ENCODE measurements at regions not wholly inside any gene's neighbourhood (a gene's known extent, or its start where the extent isn't known, plus 50 kb on each side); places are given as distances from the start of the nearest gene placed in this dataset.
A peak's percentile ranks its signal among the peaks of the same experiment; 100 is the strongest.
"Not testable (repeated sequence)": the region's sequence is repeated elsewhere in the genome, so short reads cannot be mapped to it uniquely, and the experiment has no call there.

DNA sequence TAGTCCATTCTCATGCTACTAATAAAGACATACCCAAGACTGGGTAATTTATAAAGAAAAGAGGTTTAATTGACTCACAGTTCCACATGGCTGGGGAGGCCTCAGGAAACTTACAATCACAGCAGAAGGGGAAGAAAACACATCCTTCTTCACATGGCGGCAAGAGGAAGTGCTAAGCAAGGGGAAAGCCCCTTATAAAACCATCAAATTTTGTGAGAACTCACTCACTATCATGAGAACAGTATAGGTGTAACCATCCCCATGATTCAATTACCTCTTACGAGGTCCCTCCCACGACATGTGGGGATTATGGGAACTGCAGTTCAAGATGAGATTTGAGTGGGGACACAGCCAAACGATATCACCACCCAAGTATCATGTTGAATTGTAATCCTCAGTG is 52.7 kb upstream of the FOXO6 start:
- ATAC-seq: not testable (repeated sequence)

DNA sequence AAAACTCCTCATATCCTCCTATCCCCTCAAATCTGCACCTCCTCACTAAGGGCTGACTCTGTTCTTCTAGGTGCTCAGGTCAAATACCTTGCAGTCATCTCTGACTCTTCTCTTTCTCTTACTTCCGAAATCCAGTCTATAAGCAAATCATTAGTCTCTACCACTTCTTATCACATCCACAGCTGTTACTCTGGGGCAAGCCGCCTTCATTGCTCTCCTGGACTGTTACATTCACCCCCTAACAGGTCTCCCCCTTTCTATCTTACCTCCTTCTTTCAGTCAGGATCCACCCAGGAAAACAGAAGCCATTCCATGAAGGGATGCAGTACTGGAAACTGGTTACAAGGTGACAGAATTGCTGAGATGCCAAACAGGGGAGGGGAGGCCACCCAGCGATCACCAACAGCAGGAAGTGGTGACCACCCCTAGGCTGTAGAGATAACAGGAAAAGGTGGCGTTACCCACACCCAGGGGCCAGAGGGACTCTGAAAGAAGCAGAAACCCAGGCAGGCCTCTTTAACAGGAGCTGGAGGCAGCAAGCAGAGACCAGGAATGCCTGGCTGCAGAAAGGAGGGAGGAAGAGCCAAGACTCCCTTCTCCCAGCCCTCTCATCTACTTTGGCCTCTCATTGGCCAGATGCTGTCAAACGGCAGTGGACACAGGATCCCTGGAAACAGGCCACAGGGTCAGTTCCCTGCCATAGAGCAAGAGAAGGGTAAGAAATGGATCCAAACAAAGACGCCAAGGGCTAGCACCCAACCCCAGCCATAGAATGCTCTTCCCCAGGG is 55.5 kb upstream of the FOXO6 start:
- DNase-seq (no peak), ATAC-seq (peak; percentile 51 to 73)
- intact Hi-C loops (cut with DNase I): no loop called here

More for the DNA sequence above, 52.7 kb upstream of the FOXO6 start:
- DNase-seq; intact Hi-C loops (cut with DNase I): not testable (repeated sequence)

DNA sequence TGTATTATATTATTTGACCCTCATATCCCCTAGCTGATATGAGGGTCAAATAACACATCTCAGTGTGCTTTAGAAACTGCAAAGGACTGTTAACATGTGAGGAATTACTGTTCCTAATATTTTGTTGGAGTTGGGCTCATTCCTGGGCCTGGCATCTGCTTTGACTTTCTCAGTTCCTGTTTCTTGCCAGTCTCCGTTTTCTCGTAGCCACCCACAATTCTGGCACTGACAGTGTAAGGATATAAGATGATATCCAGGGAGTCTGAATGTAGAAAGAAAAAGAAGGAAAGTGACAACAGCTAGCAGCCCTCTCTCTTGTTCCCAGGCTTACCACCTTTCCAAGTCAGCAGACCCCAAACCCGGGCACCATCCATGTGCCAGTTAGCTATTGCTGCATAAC is 54.4 kb upstream of the SCMH1 start:
- DNase-seq: no peak
- intact Hi-C loops (cut with DNase I): no loop called here
- no peak for ATAC-seq

DNA sequence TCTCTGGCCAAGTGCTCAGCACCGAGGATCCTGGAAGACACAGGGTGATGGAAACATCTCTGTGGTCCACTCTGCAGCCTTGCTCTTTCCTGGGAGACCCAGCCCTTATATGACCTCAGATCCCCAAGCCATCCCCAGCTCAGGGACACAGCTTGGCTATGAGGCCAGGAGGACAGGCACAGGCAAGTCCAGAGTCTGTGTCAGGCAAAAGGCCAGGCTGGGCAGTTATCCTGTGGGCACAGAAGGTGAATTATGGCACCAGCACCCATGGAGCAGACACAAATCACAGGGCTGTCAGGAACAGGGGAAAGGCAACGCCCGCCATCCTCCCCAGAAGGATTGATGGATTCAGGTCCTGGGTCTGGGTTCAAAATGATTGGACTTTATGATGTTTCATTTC is 52.1 kb upstream of the SCMH1 start:
- ATAC-seq (no peak), DNase-seq (no peak)
- intact Hi-C loops (cut with DNase I): no loop called here

DNA sequence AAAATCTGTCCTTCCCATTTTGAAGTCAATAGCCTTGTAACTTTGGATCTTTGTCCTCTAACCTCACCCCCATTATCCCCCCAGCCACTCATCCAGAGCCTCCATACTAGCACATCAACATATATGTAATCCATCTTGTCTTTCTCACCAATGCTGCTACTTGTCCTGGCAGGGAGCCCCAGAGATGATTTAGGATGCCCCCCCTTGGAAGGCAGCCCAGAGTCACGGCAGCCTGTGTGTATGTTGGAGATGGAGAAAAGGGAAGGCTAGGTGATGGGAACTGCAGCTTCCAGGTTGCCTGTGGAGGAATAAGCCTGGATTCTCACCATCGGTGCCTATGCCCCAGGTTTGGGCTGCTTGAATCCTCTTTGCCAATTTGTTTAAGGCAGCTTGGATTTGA is 51.7 kb upstream of the SCMH1 start:
- intact Hi-C loops (cut with DNase I): no loop called here
- DNase-seq (no peak), ATAC-seq (no peak)
